GM18508 (cell line): ENCODE measurements at regions not wholly inside any gene's neighbourhood (a gene's known extent, or its start where the extent isn't known, plus 50 kb on each side); places are given as distances from the start of the nearest gene placed in this dataset.
A peak's percentile ranks its signal among the peaks of the same experiment; 100 is the strongest.

Source experiments
- ATAC-seq: cut with Tn5 transposase; IDR thresholded peaks from one replicate; pipeline ENCODE4 v1.9.1; 2021; ENCODE audit warnings: moderate number of reproducible peaks; ENCODE audit not compliant: insufficient read depth, unreplicated experiment

DNA sequence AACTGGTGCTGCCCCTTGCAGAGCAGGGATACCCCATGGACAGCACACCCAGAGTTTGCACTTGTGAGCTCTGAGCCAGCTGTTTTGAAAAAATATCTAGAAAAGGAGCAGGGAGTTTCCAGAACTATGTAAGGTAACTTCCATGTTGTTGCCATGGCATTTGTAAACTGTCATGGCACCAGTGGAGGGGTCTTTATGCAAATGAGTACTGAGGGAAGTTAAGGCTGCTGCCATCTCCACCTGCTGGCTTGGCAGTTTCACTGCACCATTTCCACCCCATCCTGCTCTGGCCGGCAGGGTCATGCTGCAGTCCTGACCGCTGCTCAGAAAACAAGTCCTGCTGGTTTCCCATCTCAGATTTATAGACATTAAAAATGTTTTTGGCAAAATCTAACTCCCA is 52.3 kb upstream of the SNTG2 start:
- ATAC-seq = no peak

GRCh38 chr2:897091-897490 is 53.6 kb upstream of the SNTG2 start:
- ATAC-seq = no peak

DNA sequence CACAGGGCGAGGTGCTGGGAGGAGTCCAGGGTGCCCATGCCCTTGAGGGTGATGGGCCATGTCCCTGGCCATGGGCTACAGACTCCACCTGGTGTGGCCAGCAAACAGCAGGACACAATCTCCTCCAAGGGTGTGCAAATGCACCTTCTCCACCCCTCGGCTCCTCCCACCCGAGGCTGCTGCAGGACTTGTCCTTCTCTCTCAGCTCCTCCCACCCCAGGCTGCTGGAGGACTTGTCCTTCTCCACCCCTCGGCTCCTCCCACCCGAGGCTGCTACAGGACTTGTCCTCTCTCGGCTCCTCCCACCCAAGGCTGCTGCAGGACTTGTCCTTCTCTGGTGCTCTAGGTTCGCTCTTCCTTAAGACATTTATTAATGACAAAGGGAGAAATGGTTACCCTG is 57.3 kb upstream of the SNTG2 start:
- ATAC-seq = no peak

DNA sequence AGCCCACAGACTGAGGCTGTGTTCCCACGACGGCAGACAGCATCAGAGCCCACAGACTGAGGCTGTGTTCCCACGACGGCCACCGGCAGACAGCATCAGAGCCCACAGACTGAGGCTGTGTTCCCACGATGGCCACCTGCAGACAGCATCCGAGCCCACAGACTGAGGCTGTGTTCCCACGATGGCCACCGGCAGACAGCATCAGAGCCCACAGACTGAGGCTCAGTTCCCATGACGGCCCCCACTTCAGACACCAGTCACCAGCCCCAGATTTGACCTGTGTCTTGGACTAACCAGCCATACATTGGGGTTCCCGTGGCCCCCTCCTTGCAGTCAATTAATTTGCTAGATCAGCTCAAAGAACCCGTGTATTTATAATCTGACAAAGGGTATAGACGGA is 57.8 kb upstream of the SNTG2 start:
- ATAC-seq = no peak

GRCh38 chr2:892401-892800 is 58.2 kb upstream of the SNTG2 start:
- no peak for ATAC-seq

GRCh38 chr2:891734-892133 is 58.9 kb upstream of the SNTG2 start:
- no peak for ATAC-seq

GRCh38 chr2:890791-891190 is 59.9 kb upstream of the SNTG2 start:
- no peak for ATAC-seq

DNA sequence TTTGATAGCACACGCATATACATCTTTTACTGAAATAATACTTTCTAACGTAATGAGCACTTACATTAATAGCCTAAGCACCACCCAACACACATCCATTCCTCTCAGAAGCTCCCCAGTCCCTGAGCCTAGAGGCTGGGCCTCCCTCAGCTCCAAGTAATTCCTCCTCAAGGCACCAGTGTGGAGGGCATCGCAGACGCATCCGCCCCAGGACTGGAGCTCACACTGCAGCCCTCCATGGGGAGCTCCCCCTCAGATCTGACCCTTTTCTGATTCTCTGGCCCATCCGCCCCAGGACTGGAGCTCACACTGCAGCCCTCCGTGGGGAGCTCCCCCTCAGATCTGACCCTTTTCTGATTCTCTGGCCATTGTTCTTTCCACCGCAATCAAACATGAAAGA is 60.4 kb upstream of the SNTG2 start:
- no peak for ATAC-seq

DNA sequence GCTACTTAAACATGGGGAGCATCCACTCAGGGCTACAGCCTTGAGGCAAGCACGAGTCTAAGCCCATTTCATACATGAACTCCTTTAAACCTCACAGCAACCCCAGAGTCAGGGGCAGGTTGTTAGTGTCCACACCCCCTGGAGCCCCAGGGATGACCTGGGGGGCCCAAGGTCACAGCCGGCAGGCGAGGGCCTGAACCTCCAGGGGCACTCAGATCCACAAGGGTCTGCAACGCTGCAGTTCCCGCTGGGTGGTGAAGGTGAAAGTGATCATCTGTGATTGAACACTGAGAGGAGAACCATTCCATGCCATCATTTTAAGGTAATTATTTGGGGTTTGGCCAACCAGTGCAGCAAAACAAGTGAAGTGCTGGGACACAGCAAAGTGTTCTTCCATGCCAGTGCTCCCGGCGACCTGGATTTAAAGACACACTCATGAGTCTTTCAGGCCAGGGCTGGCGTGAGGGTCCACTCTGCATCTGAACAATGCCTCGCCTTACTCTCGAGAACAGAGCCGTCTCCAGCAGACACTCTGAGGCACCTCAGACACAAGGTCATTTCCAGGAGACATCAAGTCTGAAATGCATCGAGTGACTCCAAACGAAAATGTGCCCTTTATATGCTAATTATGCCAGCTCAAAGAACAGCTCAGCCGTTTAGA is 61.6 kb upstream of the SNTG2 start:
- no peak for ATAC-seq

DNA sequence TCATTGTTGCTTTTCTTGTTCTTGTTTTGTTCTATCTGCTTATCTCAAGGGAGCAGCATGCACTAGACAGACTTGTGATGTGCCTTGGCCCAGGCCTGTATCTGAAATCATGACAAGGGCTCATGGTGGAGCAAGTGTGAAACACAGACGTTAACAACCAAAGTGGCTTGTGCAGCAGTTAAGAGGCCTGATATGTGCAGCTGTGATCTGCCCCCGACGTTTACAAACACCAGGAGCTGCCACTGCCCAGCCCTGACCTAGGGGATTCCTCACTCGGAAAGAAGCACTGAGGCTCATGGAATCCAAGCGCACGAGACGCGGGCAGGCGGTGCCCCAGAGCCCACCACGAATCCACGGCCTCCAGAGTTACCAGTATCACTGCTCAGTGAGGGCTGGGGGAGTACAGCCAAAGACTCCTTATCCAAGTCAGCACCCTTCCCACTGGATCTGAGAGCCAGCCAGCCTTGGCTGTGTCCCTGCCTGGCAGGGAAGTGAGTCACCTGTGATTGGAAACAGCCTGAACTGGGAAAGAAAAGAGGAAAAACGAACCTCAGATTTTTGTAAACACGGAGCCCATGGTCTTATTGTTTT is 62.3 kb upstream of the SNTG2 start:
- ATAC-seq = no peak

GRCh38 chr2:887639-888038 is 63.0 kb upstream of the SNTG2 start:
- no peak for ATAC-seq

- ATAC-seq = no peak
These were observed 64.3 kb upstream of the SNTG2 start for GRCh38 chr2:886072-887022.

- ATAC-seq = no peak
These were observed 65.2 kb upstream of the SNTG2 start for GRCh38 chr2:885230-886071.

DNA sequence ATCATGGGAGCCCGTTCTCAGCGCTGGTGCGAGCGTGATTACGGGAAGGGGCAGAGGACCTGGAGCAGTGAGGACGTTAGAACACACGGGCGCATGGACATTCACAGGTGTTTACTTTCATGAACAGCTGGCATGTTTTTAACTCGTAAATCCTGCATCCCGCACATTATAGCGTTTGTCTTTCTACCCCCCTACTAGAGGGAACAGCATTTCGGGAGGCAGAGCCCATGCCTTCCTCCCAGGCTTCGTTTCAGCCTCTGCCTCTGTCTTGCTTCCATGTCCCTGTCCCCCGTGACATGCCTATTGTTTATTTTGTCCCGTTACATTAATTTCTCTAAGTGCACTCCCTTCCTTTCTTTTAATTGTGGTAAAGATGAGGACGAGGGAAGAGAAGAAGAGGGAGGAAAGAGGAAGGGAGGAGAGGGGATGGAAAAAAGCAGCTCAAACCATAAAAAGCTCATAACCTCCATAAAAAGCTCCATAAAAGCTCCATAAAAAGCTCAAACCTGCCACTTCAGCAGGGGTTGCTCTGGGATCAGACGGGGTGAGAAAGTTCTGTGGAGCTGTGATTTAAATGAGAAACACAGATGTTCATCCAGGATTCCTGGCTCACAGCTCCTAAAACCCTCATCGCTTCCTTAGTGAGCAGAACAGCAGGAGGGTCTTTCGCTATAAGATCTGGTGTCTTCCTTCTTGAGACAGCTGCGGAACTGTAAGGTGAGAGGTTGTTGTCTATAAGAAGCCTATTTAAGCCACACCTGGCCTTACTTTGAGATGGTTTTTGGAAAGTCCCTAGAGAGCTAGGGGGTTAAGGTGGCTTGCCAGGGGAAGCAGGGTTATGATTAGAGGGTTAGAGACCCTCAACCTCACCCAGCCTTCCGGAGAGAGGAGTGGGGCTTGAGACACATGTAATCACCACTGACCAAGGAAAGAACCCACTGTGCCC is 66.6 kb upstream of the SNTG2 start:
- ATAC-seq = no peak

DNA sequence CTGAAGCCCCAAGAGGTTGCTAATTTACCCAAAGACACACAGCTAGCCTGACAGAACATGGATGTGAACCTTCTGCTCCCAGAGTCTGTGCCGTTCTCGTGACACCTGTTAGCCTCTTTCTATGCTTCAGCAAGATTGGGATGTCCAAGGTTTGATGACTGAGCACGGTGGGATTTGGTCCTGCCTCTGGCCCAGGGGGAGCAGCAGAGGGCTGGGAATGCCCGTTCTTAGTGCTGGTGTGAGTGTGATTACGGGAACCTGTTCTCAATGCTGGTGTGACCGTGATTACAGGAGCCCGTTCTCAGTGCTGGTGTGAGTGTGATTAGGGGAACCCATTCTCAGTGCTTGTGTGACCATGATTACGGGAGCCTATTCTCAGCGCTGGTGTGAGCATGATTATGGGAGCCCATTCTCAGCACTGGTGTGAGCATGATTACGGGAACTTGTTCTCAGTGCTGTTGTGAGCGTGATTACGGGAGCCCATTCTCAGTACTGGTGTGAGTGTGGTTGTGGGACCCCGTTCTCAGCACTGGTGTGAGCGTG is 67.3 kb upstream of the SNTG2 start:
- ATAC-seq = no peak

- peak; percentile 84 for ATAC-seq
These were observed 69.3 kb upstream of the SNTG2 start for GRCh38 chr2:881204-881918.

DNA sequence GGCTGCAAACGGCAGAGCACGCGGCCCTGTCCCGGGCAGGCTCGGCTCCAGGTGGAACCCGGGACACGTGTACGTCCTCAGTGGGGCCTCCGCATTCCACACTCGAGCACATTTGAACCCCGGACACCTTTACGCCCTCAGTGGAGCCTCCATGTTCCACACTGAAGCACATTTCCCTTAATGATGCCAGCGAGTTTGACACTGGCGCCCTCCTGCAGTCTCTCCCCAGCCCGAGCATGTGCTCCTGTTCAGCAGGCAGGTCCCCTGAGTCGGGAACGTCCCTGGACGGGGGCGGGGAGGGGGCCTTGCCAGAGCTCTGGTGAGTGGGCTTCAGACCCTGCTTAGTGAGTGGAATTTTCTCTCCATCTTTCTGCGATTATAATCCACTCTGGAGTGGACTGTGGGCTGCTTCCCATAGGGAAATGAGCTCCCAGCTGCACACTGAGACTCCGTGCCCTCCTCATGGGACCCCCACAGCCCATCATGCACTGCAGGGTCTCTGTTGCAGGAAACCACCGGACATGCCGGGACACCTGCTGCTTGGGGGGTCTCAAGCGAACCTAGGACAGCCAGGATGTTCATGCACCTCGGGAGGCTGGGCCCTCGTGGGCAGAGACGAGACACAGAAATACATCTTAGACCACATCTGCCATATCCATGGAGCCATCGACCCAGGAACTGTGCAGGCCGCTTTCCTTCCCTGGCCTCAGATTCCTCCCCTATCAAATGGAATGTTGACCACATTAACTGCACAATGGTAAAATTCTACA is 70.3 kb upstream of the SNTG2 start:
- ATAC-seq = no peak

- ATAC-seq = no peak
These were observed 71.1 kb upstream of the SNTG2 start for GRCh38 chr2:879540-879939.
